Large intestine (tissue), 3 donors: ENCODE measurements at regions not wholly inside any gene's neighbourhood (a gene's known extent, or its start where the extent isn't known, plus 50 kb on each side); places are given as distances from the start of the nearest gene placed in this dataset.
A peak's percentile ranks its signal among the peaks of the same experiment; 100 is the strongest.

Experiments
- DNase-seq, 2 donors: peaks; one replicate each; pipeline versions ENCODE4 v3.0.0 to v3.0.0-alpha.2; 2013
- H3K27ac ChIP-seq: one replicate; pipeline ENCODE4 v1.5.1; 2013; ENCODE audit warnings: low read length
- H3K27me3 ChIP-seq: 2 replicates; pipeline ENCODE4 v1.6.1; 2013; ENCODE audit warnings: low read length; ENCODE audit not compliant: control insufficient read depth, insufficient read depth
- H3K36me3 ChIP-seq: 2 replicates; pipeline ENCODE4 v1.6.1; 2013; ENCODE audit warnings: low read length; ENCODE audit not compliant: control insufficient read depth, insufficient read depth
- H3K4me1 ChIP-seq: one replicate; pipeline ENCODE4 v1.6.1; 2013; ENCODE audit warnings: low read length; ENCODE audit not compliant: control insufficient read depth, insufficient read depth
- H3K4me3 ChIP-seq: one replicate; pipeline ENCODE4 v1.5.1; 2013; ENCODE audit warnings: low read length
- H3K9me3 ChIP-seq: one replicate; pipeline ENCODE4 v1.6.1; 2013; ENCODE audit warnings: mild to moderate bottlenecking, low read depth, low read length, moderate library complexity; ENCODE audit not compliant: control insufficient read depth
- WGBS: methylation state at CpG from one replicate; pipeline ENCODE4 v1.1.5; 2013; ENCODE audit warnings: low lambda C conversion rate; ENCODE audit not compliant: insufficient coverage; 5-methylcytosine and 5-hydroxymethylcytosine counted together

GRCh38 chr7:17495655-17496394 is 197.4 kb downstream of the AHR start:
- H3K27ac ChIP-seq, result no peak overlapping the region
- H3K4me1 ChIP-seq, result no peaks in the 10 kb centered on the region
- H3K27me3 ChIP-seq, result no peaks in the 10 kb centered on the region
- H3K4me3 ChIP-seq, result no peak overlapping the region
- H3K36me3 ChIP-seq, result no peaks in the 10 kb centered on the region
- no CpG with 5 or more reads among the region's 2 CpGs for WGBS
- no peak for DNase-seq
- H3K9me3 ChIP-seq, result no peaks in the 10 kb centered on the region

GRCh38 chr7:17497136-17497535 is 198.7 kb downstream of the AHR start:
- Histone ChIP-seq H3K4me1 (no peaks in the 10 kb centered on the region), H3K36me3 (no peaks in the 10 kb centered on the region), H3K9me3 (no peaks in the 10 kb centered on the region), H3K27ac (no peak overlapping the region), H3K4me3 (no peak overlapping the region), H3K27me3 (no peaks in the 10 kb centered on the region)
- WGBS, result no CpG with 5 or more reads among the region's 1 CpG
- no peak for DNase-seq

- no peak for DNase-seq
- H3K4me1 ChIP-seq, result no peaks in the 10 kb centered on the region
- no peaks in the 10 kb centered on the region for H3K36me3 ChIP-seq
- no peaks in the 10 kb centered on the region for H3K9me3 ChIP-seq
- no CpG with 5 or more reads among the region's 5 CpGs for WGBS
- H3K27me3 ChIP-seq, result no peaks in the 10 kb centered on the region
- H3K27ac ChIP-seq, result no peak overlapping the region
- H3K4me3 ChIP-seq, result no peak overlapping the region
Observed at GRCh38 chr7:17497549-17498167, 199.2 kb downstream of the AHR start.

GRCh38 chr7:17498230-17498629 is 199.8 kb downstream of the AHR start:
- Histone ChIP-seq H3K4me3 (no peak overlapping the region), H3K9me3 (no peaks in the 10 kb centered on the region), H3K36me3 (no peaks in the 10 kb centered on the region), H3K27ac (no peak overlapping the region), H3K27me3 (no peaks in the 10 kb centered on the region), H3K4me1 (no peaks in the 10 kb centered on the region)
- no CpG with 5 or more reads among the region's 4 CpGs for WGBS
- DNase-seq, result peak in 1 of 2 donors; percentile 50

- Histone ChIP-seq H3K9me3 (no peaks in the 10 kb centered on the region), H3K4me3 (no peak overlapping the region), H3K27me3 (no peaks in the 10 kb centered on the region), H3K27ac (no peak overlapping the region), H3K36me3 (no peaks in the 10 kb centered on the region), H3K4me1 (peaks cover 5% of the 10 kb centered on the region)
- DNase-seq, result no peak
Observed at GRCh38 chr7:17500736-17501135, 202.3 kb downstream of the AHR start.

- Histone ChIP-seq H3K9me3 (no peaks in the 10 kb centered on the region), H3K36me3 (no peaks in the 10 kb centered on the region), H3K4me1 (peaks cover 10% of the 10 kb centered on the region), H3K4me3 (no peak overlapping the region), H3K27me3 (no peaks in the 10 kb centered on the region), H3K27ac (no peak overlapping the region)
- WGBS, result no CpG with 5 or more reads among the region's 1 CpG
- no peak for DNase-seq
Observed at GRCh38 chr7:17501441-17502212, 203.2 kb downstream of the AHR start.

GRCh38 chr7:17502213-17503060 is 204.0 kb downstream of the AHR start:
- no peaks in the 10 kb centered on the region for H3K9me3 ChIP-seq
- DNase-seq, result no peak
- no peaks in the 10 kb centered on the region for H3K36me3 ChIP-seq
- no CpG with 5 or more reads among the region's 2 CpGs for WGBS
- H3K27ac ChIP-seq, result no peak overlapping the region
- H3K4me3 ChIP-seq, result no peak overlapping the region
- H3K4me1 ChIP-seq, result peaks cover 12% of the 10 kb centered on the region
- H3K27me3 ChIP-seq, result no peaks in the 10 kb centered on the region

GRCh38 chr7:17506095-17506494 is 207.6 kb downstream of the AHR start:
- Histone ChIP-seq H3K27me3 (no peaks in the 10 kb centered on the region), H3K27ac (no peak overlapping the region), H3K9me3 (no peaks in the 10 kb centered on the region), H3K4me3 (no peak overlapping the region), H3K36me3 (no peaks in the 10 kb centered on the region), H3K4me1 (peaks cover 18% of the 10 kb centered on the region)
- DNase-seq, result peak; percentile 20 to 69
- WGBS, result no CpG with 5 or more reads among the region's 3 CpGs

- DNase-seq, result no peak
- Histone ChIP-seq H3K9me3 (no peaks in the 10 kb centered on the region), H3K4me1 (peaks cover 18% of the 10 kb centered on the region), H3K27me3 (no peaks in the 10 kb centered on the region), H3K27ac (no peak overlapping the region), H3K36me3 (no peaks in the 10 kb centered on the region), H3K4me3 (no peak overlapping the region)
- WGBS, result 10% methylated on average over 2 of the region's 2 CpGs
Observed at GRCh38 chr7:17506596-17506995, 208.1 kb downstream of the AHR start.

- Histone ChIP-seq H3K4me1 (peaks cover 18% of the 10 kb centered on the region), H3K36me3 (no peaks in the 10 kb centered on the region), H3K9me3 (no peaks in the 10 kb centered on the region), H3K27ac (no peak overlapping the region), H3K4me3 (no peak overlapping the region), H3K27me3 (no peaks in the 10 kb centered on the region)
- DNase-seq, result peak; percentile 26 to 44
- no CpG with 5 or more reads among the region's 4 CpGs for WGBS
Observed at GRCh38 chr7:17507717-17508116, 209.3 kb downstream of the AHR start.
